Keratinocyte (primary cell): ENCODE measurements at regions not wholly inside any gene's neighbourhood (a gene's known extent, or its start where the extent isn't known, plus 50 kb on each side); places are given as distances from the start of the nearest gene placed in this dataset.

Experiments
- DNase-seq: peaks from one replicate; pipeline ENCODE4 v3.0.0-alpha.2; 2011; ENCODE audit warnings: low read depth, missing footprints, low spot score
- FAIRE-seq: peaks from 2 replicates; lab custom pipeline; 2011; peaks lifted over from hg19 to GRCh38; lab: Jason Lieb, UNC
- H2AFZ ChIP-seq: 2 replicates; pipeline ENCODE4 v1.6.0; 2012; ENCODE audit warnings: low read length, control low read depth, inconsistent platforms; ENCODE audit not compliant: control insufficient read depth
- H3K27ac ChIP-seq: 2 replicates; pipeline ENCODE4 v1.5.1; 2011; ENCODE audit warnings: low read length; ENCODE audit not compliant: control insufficient read depth, insufficient read depth
- H3K27me3 ChIP-seq: 3 replicates; pipeline ENCODE4 v1.6.0; 2011; ENCODE audit warnings: low read length; ENCODE audit not compliant: control insufficient read depth, insufficient read depth; ENCODE audit errors: extremely low read depth
- H3K36me3 ChIP-seq, 2 experiments: 2 replicates in 1 of 2; 3 replicates in 1 of 2; pipeline ENCODE4 v1.5.1; 2011; ENCODE audit warnings: low read length in 2 of 2, mild to moderate bottlenecking in 1 of 2; ENCODE audit not compliant: control insufficient read depth in 2 of 2, insufficient read depth in 2 of 2; ENCODE audit errors: extremely low read depth in 1 of 2
- H3K4me1 ChIP-seq: 3 replicates; pipeline ENCODE4 v1.5.1; 2011; ENCODE audit warnings: low read length; ENCODE audit not compliant: control insufficient read depth, insufficient read depth; ENCODE audit errors: extremely low read depth
- H3K4me2 ChIP-seq: 3 replicates; pipeline ENCODE4 v1.6.0; 2011; ENCODE audit warnings: low read depth, low read length; ENCODE audit not compliant: control insufficient read depth, insufficient read depth; ENCODE audit errors: extremely low read depth
- H3K4me3 ChIP-seq, 3 experiments: fragments of 200-600 bp in 1 of 3; sonication (generic) in 1 of 3; 2 replicates in 2 of 3; 3 replicates in 1 of 3; pipeline ENCODE4 v1.5.1; 2011 to 2016; ENCODE audit warnings: low read length in 3 of 3, mild to moderate bottlenecking in 3 of 3, control low read depth in 2 of 3, inconsistent platforms in 1 of 3, low read depth in 1 of 3, mixed read lengths in 1 of 3, mixed run types in 1 of 3, moderate library complexity in 1 of 3; ENCODE audit not compliant: control insufficient read depth in 2 of 3, insufficient read depth in 2 of 3; ENCODE audit errors: extremely low read depth in 1 of 3
- H3K79me2 ChIP-seq: 2 replicates; pipeline ENCODE4 v1.6.0; 2012; ENCODE audit warnings: low read length; ENCODE audit not compliant: control insufficient read depth, insufficient read depth
- H3K9ac ChIP-seq: 3 replicates; pipeline ENCODE4 v1.6.0; 2011; ENCODE audit warnings: low read length; ENCODE audit not compliant: control insufficient read depth, insufficient read depth; ENCODE audit errors: extremely low read depth
- H3K9me1 ChIP-seq: 3 replicates; pipeline ENCODE4 v1.6.0; 2011; ENCODE audit warnings: low read length; ENCODE audit not compliant: control insufficient read depth, insufficient read depth; ENCODE audit errors: extremely low read depth
- H3K9me3 ChIP-seq: 2 replicates; pipeline ENCODE4 v1.5.1; 2012; ENCODE audit warnings: low read depth, low read length; ENCODE audit not compliant: control insufficient read depth
- H4K20me1 ChIP-seq: 3 replicates; pipeline ENCODE4 v1.6.0; 2011; ENCODE audit warnings: low read length; ENCODE audit not compliant: control insufficient read depth, insufficient read depth; ENCODE audit errors: extremely low read depth
- EZH2 ChIP-seq: IDR thresholded peaks from one replicate; pipeline ENCODE4 v1.6.1; 2012; ENCODE audit warnings: inconsistent platforms, mild to moderate bottlenecking, low read length, moderate library complexity
- dilution Hi-C: fragments of 300-500 bp; cut with MboI; formaldehyde crosslinking; loops from one replicate; pipeline ENCODE4 v1.7.0; 2020; ENCODE audit warnings: low sequenced_read_pairs; ENCODE audit not compliant: extremely low pct_ligation_motif_present
- TF ChIP-seq, protein P1 (sequence below), 3 experiments: IDR thresholded peaks in 1 of 3; conservative IDR thresholded peaks in 1 of 3; optimal IDR thresholded peaks in 1 of 3; 2 replicates in 2 of 3; 3 replicates in 1 of 3; pipeline versions ENCODE3 to v1.5.1; 2011; ENCODE audit warnings: low read length in 3 of 3, mild to moderate bottlenecking in 3 of 3, moderate library complexity in 2 of 3, control low read depth in 1 of 3, inconsistent platforms in 1 of 3; ENCODE audit not compliant: insufficient read depth in 2 of 3; ENCODE audit errors: extremely low read depth in 1 of 3

DNA sequence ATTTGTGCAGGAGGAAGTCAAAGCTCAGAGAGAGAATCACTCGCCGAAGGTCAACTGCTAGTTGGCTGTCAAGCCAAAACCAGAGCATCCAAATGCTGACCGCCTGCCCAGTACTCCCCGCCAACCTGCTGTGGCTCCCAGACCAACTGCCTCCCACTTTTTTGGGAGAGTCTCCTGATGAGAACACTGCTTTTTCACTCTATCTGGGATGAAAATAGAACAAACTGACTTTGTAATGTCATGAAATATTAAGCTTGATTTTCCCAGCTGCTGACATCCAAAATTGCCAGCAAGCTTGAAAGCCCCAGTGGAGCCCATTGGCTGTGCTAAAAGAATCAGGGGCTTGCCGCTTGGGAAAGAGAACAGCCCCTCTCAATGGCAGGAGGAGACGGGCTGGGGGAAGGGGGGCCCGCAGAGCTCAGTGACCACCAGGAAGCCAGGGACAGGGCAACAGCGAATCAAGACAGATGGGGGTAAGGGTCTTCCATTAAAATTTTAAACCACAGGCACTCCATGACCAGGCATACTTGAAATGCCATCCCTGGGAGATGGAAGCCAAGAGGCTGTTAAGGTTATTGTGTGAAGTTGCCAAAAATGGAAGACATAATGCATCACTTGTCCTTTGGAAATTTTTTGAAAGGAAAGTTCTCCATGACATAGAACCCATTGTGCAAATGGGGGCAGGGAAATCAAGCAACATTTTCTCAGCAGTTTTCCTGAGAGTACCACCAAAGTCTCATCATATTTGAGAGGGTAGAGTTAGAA, 125.7 kb upstream of the CDH5 start:
- FAIRE-seq = no peak
- Histone ChIP-seq H3K9ac (no peak overlapping the region), H3K4me3 (no peak overlapping the region), H3K36me3 (no peaks in the 10 kb centered on the region), H4K20me1 (no peaks in the 10 kb centered on the region), H3K79me2 (no peaks in the 10 kb centered on the region), H2AFZ (no peak overlapping the region), H3K27ac (no peak overlapping the region), H3K4me2 (no peak overlapping the region), H3K9me1 (no peaks in the 10 kb centered on the region), H3K27me3 (peaks cover 4% of the 10 kb centered on the region), H3K4me1 (no peaks in the 10 kb centered on the region), H3K9me3 (peaks cover 2% of the 10 kb centered on the region)
- TF ChIP-seq, protein P1, sequence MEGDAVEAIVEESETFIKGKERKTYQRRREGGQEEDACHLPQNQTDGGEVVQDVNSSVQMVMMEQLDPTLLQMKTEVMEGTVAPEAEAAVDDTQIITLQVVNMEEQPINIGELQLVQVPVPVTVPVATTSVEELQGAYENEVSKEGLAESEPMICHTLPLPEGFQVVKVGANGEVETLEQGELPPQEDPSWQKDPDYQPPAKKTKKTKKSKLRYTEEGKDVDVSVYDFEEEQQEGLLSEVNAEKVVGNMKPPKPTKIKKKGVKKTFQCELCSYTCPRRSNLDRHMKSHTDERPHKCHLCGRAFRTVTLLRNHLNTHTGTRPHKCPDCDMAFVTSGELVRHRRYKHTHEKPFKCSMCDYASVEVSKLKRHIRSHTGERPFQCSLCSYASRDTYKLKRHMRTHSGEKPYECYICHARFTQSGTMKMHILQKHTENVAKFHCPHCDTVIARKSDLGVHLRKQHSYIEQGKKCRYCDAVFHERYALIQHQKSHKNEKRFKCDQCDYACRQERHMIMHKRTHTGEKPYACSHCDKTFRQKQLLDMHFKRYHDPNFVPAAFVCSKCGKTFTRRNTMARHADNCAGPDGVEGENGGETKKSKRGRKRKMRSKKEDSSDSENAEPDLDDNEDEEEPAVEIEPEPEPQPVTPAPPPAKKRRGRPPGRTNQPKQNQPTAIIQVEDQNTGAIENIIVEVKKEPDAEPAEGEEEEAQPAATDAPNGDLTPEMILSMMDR (optimal IDR thresholded peaks at IDR 0.05 in 1 of 3, IDR thresholded peaks at IDR 0.05 in 1 of 3, conservative IDR thresholded peaks at IDR 0.05 in 1 of 3; ENCODE audit: extremely low read depth in 1 of 3, insufficient read depth in 2 of 3, low read length in 3 of 3) = no peak
- TF ChIP-seq EZH2 = no peak
- no peak for DNase-seq
- dilution Hi-C loops = no loop called here

DNA sequence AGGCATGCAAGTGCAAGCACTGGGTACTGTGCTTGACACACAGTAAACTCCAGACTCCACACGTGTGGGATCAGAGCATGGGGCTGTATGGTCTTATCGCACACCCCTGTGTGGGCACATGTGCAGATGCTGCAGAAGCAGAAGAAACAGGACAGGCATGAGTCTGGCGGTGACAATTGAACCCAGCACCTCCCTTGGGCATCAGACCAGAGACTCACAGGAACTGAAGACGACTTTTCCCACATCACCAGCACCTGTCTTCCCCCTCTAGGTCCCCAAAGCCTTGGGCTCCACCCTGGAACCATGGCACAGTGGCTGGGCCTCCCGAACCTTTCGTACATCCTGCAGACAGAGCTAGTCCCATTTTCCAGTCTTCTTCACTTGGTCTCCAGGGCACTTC, 126.4 kb upstream of the CDH5 start:
- DNase-seq (no peak), FAIRE-seq (no peak)
- H3K79me2 ChIP-seq = no peaks in the 10 kb centered on the region
- no peak for TF ChIP-seq EZH2
- TF ChIP-seq, protein P1 (optimal IDR thresholded peaks at IDR 0.05 in 1 of 3, IDR thresholded peaks at IDR 0.05 in 1 of 3, conservative IDR thresholded peaks at IDR 0.05 in 1 of 3; ENCODE audit: extremely low read depth in 1 of 3, insufficient read depth in 2 of 3, low read length in 3 of 3) = no peak
- no peaks in the 10 kb centered on the region for H3K4me1 ChIP-seq
- H3K27ac ChIP-seq = no peak overlapping the region
- no peaks in the 10 kb centered on the region for H3K9me1 ChIP-seq
- H3K36me3 ChIP-seq = no peaks in the 10 kb centered on the region
- no peak overlapping the region for H2AFZ ChIP-seq
- no peak overlapping the region for H3K4me3 ChIP-seq
- H3K4me2 ChIP-seq = no peak overlapping the region
- H3K27me3 ChIP-seq = peaks cover 4% of the 10 kb centered on the region
- dilution Hi-C loops = no loop called here
- H4K20me1 ChIP-seq = no peaks in the 10 kb centered on the region
- peaks cover 2% of the 10 kb centered on the region for H3K9me3 ChIP-seq
- H3K9ac ChIP-seq = no peak overlapping the region
